Chondrocyte (in vitro differentiated cells): ENCODE measurements at regions not wholly inside any gene's neighbourhood (a gene's known extent, or its start where the extent isn't known, plus 50 kb on each side); places are given as distances from the start of the nearest gene placed in this dataset.

Experiments
- DNase-seq: peaks from one replicate; pipeline ENCODE4 v3.0.0; 2021; ENCODE audit warnings: mixed read lengths, low spot score
- H3K27ac Mint-ChIP-seq: one replicate; pipeline ENCODE4 v1.8.0; 2021; ENCODE audit warnings: mild to moderate bottlenecking, moderate library complexity, mixed read lengths; ENCODE audit not compliant: unreplicated experiment
- H3K27me3 Mint-ChIP-seq: 2 replicates; pipeline ENCODE4 v1.8.0; 2021; ENCODE audit warnings: low read depth, mixed read lengths
- H3K36me3 Mint-ChIP-seq: 2 replicates; pipeline ENCODE4 v1.8.0; 2021; ENCODE audit warnings: low read depth, mixed read lengths
- H3K4me1 Mint-ChIP-seq: 2 replicates; pipeline ENCODE4 v1.8.0; 2021; ENCODE audit warnings: low read depth, mild to moderate bottlenecking, mixed read lengths
- H3K4me3 Mint-ChIP-seq: one replicate; pipeline ENCODE4 v1.8.0; 2021; ENCODE audit warnings: mild to moderate bottlenecking, moderate library complexity, mixed read lengths; ENCODE audit not compliant: unreplicated experiment
- H3K9me3 Mint-ChIP-seq: 2 replicates; pipeline ENCODE4 v1.8.0; 2021; ENCODE audit warnings: low read depth, mixed read lengths
- TF ChIP-seq, protein P1 (sequence below): fragments of 200-600 bp; sonication (generic); IDR thresholded peaks from 2 replicates; pipeline ENCODE4 v1.5.0; 2021; ENCODE audit warnings: antibody characterized with exemption, mild to moderate bottlenecking, moderate library complexity

DNA sequence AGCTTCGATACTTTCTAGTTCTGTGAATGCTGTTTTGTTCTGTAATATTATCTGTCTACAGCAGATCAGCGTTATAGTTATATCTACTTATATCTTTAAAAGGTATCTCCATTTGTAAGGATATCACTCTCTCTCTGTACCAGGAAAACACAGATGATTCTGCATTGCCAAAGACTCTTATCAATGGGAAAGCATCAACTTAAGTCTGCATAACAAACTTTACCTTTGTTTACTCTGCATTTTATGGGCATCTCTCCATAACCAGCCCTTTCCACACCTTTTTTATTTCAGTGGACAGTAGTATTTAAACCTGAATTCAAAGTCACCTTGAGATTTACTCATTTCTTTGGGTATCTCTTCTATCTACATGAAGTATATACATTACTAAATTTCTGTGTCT, 238.7 kb upstream of the GRM7 start:
- TF ChIP-seq, protein P1, sequence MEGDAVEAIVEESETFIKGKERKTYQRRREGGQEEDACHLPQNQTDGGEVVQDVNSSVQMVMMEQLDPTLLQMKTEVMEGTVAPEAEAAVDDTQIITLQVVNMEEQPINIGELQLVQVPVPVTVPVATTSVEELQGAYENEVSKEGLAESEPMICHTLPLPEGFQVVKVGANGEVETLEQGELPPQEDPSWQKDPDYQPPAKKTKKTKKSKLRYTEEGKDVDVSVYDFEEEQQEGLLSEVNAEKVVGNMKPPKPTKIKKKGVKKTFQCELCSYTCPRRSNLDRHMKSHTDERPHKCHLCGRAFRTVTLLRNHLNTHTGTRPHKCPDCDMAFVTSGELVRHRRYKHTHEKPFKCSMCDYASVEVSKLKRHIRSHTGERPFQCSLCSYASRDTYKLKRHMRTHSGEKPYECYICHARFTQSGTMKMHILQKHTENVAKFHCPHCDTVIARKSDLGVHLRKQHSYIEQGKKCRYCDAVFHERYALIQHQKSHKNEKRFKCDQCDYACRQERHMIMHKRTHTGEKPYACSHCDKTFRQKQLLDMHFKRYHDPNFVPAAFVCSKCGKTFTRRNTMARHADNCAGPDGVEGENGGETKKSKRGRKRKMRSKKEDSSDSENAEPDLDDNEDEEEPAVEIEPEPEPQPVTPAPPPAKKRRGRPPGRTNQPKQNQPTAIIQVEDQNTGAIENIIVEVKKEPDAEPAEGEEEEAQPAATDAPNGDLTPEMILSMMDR = no peak
- no peaks in the 10 kb centered on the region for H3K27me3 Mint-ChIP-seq
- no peak for DNase-seq
- H3K27ac Mint-ChIP-seq = no peak overlapping the region
- H3K9me3 Mint-ChIP-seq = peaks cover 8% of the 10 kb centered on the region
- H3K4me3 Mint-ChIP-seq = no peak overlapping the region
- no peaks in the 10 kb centered on the region for H3K36me3 Mint-ChIP-seq
- no peaks in the 10 kb centered on the region for H3K4me1 Mint-ChIP-seq

DNA sequence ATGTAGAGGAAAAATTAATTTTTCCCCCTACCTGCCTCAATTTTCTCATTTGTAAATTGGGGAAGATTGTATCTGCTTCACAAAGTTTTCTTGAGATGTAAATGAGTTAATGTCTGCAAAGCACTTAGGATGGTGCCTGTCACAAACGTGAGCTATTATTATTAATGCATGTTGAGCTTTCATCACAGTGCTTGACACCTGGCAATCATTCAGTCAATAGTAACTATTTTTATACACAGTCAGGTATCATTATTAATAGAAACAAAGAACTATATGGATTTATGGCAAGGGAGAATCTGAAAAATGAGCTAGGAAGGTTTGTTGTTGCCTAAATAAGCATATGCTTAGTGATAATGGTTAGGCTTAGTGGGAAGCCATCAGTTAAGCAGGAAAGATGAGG, 238.2 kb upstream of the GRM7 start:
- Mint-ChIP-seq H3K9me3 (peaks cover 7% of the 10 kb centered on the region), H3K36me3 (no peaks in the 10 kb centered on the region), H3K27ac (no peak overlapping the region), H3K4me1 (no peaks in the 10 kb centered on the region), H3K4me3 (no peak overlapping the region), H3K27me3 (no peaks in the 10 kb centered on the region)
- TF ChIP-seq, protein P1 = no peak
- no peak for DNase-seq

DNA sequence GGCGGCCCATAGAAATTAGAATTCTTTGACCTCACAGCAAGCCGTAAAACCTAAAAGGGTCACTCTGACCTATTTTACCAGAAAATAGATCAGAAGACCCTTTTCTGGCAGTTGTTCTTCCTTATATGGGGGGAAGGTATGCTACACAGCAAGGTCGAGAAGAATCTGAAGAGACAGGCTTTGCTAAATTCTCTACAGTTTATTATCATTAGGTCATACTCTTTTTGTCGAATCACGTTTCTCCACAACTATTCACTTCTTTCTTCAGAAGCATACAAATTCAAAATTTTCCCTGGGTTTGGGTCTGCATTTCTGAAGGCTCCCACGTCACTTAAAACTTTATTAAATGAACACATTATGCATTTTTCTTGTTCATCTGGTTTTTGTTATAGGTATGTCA, 229.5 kb upstream of the GRM7 start:
- Mint-ChIP-seq H3K27ac (no peak overlapping the region), H3K9me3 (peaks cover 3% of the 10 kb centered on the region), H3K4me3 (no peak overlapping the region), H3K4me1 (no peaks in the 10 kb centered on the region), H3K36me3 (no peaks in the 10 kb centered on the region), H3K27me3 (no peaks in the 10 kb centered on the region)
- DNase-seq = no peak
- TF ChIP-seq, protein P1 = no peak

DNA sequence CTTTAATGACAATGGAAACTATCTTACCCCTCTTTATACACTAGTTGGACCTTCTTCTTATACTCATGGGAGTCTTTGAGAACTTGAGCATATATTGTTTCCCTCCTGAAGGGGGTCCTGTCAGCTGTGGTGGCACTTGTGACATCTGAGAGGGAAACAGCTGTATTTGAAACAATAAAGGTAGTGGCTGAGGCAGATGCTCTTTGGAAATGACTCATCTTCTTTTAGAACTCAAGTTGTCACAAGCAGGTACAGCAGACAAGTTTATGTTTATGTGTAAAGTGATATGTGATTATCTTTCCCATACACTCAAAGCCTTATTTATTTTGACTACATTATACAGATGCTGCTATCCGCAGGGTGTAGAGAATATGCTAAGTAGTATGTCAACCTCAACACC, 220.0 kb upstream of the GRM7 start:
- Mint-ChIP-seq H3K4me1 (no peaks in the 10 kb centered on the region), H3K9me3 (peaks cover 16% of the 10 kb centered on the region), H3K4me3 (no peak overlapping the region), H3K27ac (no peak overlapping the region), H3K36me3 (no peaks in the 10 kb centered on the region), H3K27me3 (no peaks in the 10 kb centered on the region)
- TF ChIP-seq, protein P1 = no peak
- no peak for DNase-seq

DNA sequence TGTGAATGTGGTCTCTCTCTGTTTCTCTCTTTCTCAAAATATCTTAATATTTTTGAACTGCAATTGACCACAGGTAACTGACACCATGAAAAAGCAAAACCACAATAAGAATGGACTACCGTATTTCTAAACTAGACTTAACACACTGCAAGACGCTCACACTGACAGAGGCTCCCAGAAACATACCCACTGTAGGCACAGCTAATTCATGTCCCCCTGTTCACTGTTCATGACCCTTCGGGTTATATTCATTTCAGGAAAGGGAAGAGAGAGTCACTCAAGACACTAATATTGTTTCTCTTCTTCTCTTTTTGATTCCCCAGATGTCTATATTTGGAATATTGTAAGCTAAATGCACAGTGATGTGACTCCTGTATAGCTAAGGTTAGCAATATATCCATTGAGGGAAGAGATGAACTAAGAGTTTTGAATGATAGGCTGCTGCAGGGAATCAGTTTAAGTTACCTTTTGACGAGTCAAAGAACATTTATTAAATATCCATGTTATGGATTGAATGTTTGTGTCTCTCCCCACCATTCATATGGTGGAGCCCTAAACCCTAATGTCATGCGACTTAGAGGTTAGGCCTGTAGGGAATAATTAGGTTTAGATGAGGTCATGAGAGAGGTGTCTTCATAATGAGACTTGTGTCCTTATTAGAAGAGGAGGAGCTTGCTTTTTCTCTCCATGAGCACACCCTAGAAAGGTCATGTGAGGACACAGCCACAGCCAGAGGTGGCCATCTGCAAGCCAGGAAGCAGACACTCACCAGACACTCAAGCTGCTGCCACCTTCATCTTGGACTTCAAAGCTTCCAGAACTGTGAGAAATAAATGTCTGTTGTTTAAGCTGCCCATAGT, 216.6 kb upstream of the GRM7 start:
- TF ChIP-seq, protein P1 = no peak
- Mint-ChIP-seq H3K4me1 (no peaks in the 10 kb centered on the region), H3K9me3 (peaks cover 18% of the 10 kb centered on the region), H3K36me3 (no peaks in the 10 kb centered on the region), H3K4me3 (no peak overlapping the region), H3K27ac (no peak overlapping the region), H3K27me3 (no peaks in the 10 kb centered on the region)
- no peak for DNase-seq
